ENCODE measurements at regions not wholly inside any gene's neighbourhood (a gene's known extent, or its start where the extent isn't known, plus 50 kb on each side); places are given as distances from the start of the nearest gene placed in this dataset.

DNA sequence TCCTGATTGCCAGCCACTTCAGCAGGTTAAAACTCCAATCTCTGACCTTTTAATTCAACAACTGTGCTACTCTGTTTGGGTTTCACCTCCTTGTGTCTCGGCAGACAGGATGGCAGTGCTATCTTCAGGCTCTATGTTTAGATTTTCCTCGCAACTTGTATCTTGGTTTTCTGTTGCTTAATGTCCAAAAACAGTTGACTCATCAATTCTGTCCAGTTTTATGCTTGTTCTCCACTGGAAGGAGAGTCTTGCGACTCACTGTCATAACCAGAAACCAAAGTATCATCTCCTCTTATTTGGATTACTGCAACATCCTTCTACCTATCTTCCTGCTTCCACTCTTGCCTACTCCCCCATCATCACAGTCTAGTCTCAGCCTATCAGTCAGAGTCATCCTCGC lies 130.9 kb upstream of the ADAMTS16 start:
- Histone ChIP-seq H3K4me3 (replicated peaks; ENCODE audit: insufficient read depth, low read length) (no peak overlapping the region), H3K27ac (replicated peaks) (no peak overlapping the region), H3K27me3 (ENCODE audit: insufficient read depth, poor library complexity, severe bottlenecking) (no peaks in the 10 kb centered on the region)
- no peak for DNase-seq (ENCODE audit: low read depth in 1 of 2, low spot score in 1 of 2)
- TF ChIP-seq, protein P1, sequence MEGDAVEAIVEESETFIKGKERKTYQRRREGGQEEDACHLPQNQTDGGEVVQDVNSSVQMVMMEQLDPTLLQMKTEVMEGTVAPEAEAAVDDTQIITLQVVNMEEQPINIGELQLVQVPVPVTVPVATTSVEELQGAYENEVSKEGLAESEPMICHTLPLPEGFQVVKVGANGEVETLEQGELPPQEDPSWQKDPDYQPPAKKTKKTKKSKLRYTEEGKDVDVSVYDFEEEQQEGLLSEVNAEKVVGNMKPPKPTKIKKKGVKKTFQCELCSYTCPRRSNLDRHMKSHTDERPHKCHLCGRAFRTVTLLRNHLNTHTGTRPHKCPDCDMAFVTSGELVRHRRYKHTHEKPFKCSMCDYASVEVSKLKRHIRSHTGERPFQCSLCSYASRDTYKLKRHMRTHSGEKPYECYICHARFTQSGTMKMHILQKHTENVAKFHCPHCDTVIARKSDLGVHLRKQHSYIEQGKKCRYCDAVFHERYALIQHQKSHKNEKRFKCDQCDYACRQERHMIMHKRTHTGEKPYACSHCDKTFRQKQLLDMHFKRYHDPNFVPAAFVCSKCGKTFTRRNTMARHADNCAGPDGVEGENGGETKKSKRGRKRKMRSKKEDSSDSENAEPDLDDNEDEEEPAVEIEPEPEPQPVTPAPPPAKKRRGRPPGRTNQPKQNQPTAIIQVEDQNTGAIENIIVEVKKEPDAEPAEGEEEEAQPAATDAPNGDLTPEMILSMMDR (IDR thresholded peaks at IDR 0.05; ENCODE audit: insufficient read depth, low read length): no peak
- no peak for TF ChIP-seq SPI1 (IDR thresholded peaks at IDR 0.05; ENCODE audit: borderline replicate concordance, low read depth)

DNA sequence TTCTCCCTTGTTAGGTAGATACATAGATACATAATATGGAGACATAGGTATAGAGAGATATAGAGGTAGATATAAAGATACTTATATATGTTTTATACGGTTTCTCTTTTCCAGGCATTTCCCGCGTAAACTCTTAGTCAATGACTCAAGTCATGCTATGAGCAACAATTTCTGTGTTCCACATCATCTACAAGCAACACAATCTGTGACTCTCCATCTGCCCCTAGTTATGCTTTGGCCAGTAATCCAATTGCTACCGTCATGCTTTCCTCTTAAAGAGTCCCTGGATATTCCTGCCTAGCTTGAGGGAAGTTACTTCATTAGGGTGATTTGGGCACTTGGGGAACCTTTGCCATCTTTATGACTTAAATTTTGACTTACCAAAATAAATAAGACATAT lies 129.0 kb upstream of the ADAMTS16 start:
- Histone ChIP-seq H3K27me3 (ENCODE audit: insufficient read depth, poor library complexity, severe bottlenecking) (no peaks in the 10 kb centered on the region), H3K27ac (replicated peaks) (no peak overlapping the region), H3K4me3 (replicated peaks; ENCODE audit: insufficient read depth, low read length) (no peak overlapping the region)
- TF ChIP-seq SPI1 (IDR thresholded peaks at IDR 0.05; ENCODE audit: borderline replicate concordance, low read depth): no peak
- TF ChIP-seq, protein P1 (IDR thresholded peaks at IDR 0.05; ENCODE audit: insufficient read depth, low read length): no peak
- DNase-seq (ENCODE audit: low read depth in 1 of 2, low spot score in 1 of 2): no peak

DNA sequence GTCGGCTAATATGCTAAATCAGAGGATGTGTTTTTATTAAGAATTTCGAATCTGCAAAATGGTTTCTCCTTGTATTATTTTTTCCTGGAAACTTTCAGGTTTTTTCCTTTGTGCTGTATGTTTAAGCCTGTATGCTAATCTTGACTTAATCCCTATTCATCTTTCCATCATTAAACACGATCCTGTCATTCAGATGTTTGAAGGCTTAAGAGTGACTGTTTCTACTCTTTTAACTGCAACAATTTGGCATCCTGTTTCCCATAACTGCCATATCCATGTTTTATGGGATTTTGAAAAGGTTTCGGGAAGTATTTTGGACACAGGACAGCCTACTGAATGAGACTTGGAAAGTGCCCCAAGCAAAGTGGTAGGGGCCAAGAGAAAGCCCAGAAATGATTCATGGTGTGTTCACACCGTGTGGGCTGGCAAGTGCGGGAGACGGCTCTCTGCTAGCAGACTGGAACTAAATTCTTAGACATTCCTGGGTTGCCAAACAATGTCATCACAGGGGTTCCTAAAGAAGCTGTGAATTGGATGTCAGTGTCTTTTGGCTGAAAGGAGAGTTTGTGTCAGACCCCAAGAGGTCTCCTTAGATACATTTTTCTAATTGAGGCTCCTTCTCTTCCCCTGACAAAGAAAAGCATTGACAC lies 125.4 kb upstream of the ADAMTS16 start:
- Histone ChIP-seq H3K27ac (replicated peaks) (no peak overlapping the region), H3K4me3 (replicated peaks; ENCODE audit: insufficient read depth, low read length) (no peak overlapping the region), H3K27me3 (ENCODE audit: insufficient read depth, poor library complexity, severe bottlenecking) (no peaks in the 10 kb centered on the region)
- TF ChIP-seq SPI1 (IDR thresholded peaks at IDR 0.05; ENCODE audit: borderline replicate concordance, low read depth) (no peak), GABPA (IDR thresholded peaks at IDR 0.05; ENCODE audit: low read depth) (no peak), POLR2AphosphoS5 (IDR thresholded peaks at IDR 0.05; ENCODE audit: low read depth) (no peak)
- TF ChIP-seq, protein P1 (IDR thresholded peaks at IDR 0.05; ENCODE audit: insufficient read depth, low read length): no peak
- TF ChIP-seq, protein P2, sequence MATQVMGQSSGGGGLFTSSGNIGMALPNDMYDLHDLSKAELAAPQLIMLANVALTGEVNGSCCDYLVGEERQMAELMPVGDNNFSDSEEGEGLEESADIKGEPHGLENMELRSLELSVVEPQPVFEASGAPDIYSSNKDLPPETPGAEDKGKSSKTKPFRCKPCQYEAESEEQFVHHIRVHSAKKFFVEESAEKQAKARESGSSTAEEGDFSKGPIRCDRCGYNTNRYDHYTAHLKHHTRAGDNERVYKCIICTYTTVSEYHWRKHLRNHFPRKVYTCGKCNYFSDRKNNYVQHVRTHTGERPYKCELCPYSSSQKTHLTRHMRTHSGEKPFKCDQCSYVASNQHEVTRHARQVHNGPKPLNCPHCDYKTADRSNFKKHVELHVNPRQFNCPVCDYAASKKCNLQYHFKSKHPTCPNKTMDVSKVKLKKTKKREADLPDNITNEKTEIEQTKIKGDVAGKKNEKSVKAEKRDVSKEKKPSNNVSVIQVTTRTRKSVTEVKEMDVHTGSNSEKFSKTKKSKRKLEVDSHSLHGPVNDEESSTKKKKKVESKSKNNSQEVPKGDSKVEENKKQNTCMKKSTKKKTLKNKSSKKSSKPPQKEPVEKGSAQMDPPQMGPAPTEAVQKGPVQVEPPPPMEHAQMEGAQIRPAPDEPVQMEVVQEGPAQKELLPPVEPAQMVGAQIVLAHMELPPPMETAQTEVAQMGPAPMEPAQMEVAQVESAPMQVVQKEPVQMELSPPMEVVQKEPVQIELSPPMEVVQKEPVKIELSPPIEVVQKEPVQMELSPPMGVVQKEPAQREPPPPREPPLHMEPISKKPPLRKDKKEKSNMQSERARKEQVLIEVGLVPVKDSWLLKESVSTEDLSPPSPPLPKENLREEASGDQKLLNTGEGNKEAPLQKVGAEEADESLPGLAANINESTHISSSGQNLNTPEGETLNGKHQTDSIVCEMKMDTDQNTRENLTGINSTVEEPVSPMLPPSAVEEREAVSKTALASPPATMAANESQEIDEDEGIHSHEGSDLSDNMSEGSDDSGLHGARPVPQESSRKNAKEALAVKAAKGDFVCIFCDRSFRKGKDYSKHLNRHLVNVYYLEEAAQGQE (IDR thresholded peaks at IDR 0.05; ENCODE audit: insufficient replicate concordance, low read depth): no peak
- DNase-seq (ENCODE audit: low read depth in 1 of 2, low spot score in 1 of 2): no peak

DNA sequence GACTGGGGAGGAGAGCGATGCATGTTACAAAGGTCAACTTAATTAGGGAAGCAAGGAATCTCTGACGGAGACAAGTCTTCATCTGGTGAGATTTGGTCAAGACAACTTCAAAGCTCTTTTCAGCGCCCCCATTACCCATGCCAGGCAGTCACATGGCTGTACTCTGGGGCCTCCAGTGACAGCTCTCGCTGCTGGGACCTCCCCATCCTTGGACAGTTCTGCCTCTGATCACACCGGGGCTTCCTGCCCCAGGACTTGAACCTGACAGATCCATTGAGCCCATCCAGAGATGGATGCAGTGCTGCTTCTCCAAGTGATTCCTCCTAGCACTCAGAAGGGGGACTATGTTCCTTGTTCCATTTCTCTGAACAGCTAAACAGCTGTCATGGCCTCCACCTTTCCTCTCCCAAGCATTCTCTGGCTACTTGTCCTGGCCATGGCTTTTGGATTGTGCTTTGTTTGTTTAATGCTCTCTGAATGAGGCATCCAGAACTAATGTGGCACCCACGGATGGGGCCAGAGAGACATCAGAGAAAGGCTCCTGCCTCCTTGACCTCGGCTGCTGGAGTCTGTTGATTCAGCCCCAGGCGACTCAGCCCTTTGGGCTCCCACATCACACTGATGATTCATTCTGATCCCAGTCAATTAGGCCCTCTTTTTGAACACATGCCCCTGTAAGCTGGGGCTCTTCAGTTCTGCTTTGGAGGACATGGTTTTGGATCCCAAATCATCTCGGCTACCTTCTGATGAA lies 122.1 kb upstream of the ADAMTS16 start:
- Histone ChIP-seq H3K27ac (replicated peaks) (no peak overlapping the region), H3K27me3 (ENCODE audit: insufficient read depth, poor library complexity, severe bottlenecking) (no peaks in the 10 kb centered on the region), H3K4me3 (replicated peaks; ENCODE audit: insufficient read depth, low read length) (no peak overlapping the region)
- TF ChIP-seq, protein P2 (IDR thresholded peaks at IDR 0.05; ENCODE audit: insufficient replicate concordance, low read depth): no peak
- TF ChIP-seq POLR2AphosphoS5 (IDR thresholded peaks at IDR 0.05; ENCODE audit: low read depth) (no peak), SPI1 (IDR thresholded peaks at IDR 0.05; ENCODE audit: borderline replicate concordance, low read depth) (no peak), GABPA (IDR thresholded peaks at IDR 0.05; ENCODE audit: low read depth) (no peak)
- TF ChIP-seq, protein P1 (IDR thresholded peaks at IDR 0.05; ENCODE audit: insufficient read depth, low read length): no peak
- no peak for DNase-seq (ENCODE audit: low read depth in 1 of 2, low spot score in 1 of 2)
